ENCODE measurements at regions not wholly inside any gene's neighbourhood (a gene's known extent, or its start where the extent isn't known, plus 50 kb on each side); places are given as distances from the start of the nearest gene placed in this dataset.

DNA sequence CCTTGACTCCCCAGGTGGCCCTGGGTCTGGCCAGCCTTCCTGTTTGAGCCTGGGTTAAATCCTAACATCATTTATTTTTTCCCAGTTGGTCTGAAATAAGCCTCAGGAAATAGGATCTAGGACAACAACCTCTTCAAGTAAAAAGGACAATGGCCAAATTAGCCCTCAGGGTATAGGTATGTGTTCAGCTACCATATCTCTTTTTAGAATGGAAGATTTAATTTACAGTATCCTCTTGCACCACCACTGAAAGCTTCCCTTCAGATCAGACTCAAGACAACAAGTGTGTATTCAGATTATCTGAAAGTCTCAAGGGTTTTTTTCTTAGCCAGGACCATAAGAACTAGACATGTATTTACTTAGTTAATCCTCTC lies 61.6 kb upstream of the CXCR4 start:
- no peak overlapping the region for H3K27ac ChIP-seq (ENCODE audit: low read depth, low read length, poor library complexity, severe bottlenecking)
- H3K9me3 ChIP-seq (ENCODE audit: low read length): peaks cover 25% of the 10 kb centered on the region; the same call in 1 of the 2 replicates
- TF ChIP-seq, protein P1, sequence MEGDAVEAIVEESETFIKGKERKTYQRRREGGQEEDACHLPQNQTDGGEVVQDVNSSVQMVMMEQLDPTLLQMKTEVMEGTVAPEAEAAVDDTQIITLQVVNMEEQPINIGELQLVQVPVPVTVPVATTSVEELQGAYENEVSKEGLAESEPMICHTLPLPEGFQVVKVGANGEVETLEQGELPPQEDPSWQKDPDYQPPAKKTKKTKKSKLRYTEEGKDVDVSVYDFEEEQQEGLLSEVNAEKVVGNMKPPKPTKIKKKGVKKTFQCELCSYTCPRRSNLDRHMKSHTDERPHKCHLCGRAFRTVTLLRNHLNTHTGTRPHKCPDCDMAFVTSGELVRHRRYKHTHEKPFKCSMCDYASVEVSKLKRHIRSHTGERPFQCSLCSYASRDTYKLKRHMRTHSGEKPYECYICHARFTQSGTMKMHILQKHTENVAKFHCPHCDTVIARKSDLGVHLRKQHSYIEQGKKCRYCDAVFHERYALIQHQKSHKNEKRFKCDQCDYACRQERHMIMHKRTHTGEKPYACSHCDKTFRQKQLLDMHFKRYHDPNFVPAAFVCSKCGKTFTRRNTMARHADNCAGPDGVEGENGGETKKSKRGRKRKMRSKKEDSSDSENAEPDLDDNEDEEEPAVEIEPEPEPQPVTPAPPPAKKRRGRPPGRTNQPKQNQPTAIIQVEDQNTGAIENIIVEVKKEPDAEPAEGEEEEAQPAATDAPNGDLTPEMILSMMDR (conservative IDR thresholded peaks at IDR 0.05; ENCODE audit: low read length): no peak
- no peak for TF ChIP-seq EZH2phosphoT487 (IDR thresholded peaks at IDR 0.05; ENCODE audit: borderline replicate concordance, low read depth, low read length)
- H3K4me2 ChIP-seq (ENCODE audit: low read length): no peak overlapping the region
- no peaks in the 10 kb centered on the region; the same call in 1 of the 2 replicates for H3K36me3 ChIP-seq (ENCODE audit: insufficient read depth, low read length)
- POLR2A ChIA-PET: interaction anchor here (2.0 to 2.4 kb wide), 2 partner anchors 10 to 11 kb away, joined by 9 to 15 read pairs; no protein-coding TSS in a partner anchor
- no peaks in the 10 kb centered on the region for H3K9me2 ChIP-seq (ENCODE audit: insufficient read depth, low read length)
- H3K4me3 ChIP-seq (ENCODE audit: low read depth, low read length, poor library complexity, severe bottlenecking): no peak overlapping the region
- DNase-seq (ENCODE audit: low spot score): no peak
- H2AFZ ChIP-seq (ENCODE audit: low read length): no peak overlapping the region
- H4K20me1 ChIP-seq (ENCODE audit: insufficient read depth, low read length): no peaks in the 10 kb centered on the region
- no TSS peak for BruUV-seq (replicated peaks)
- no peaks in the 10 kb centered on the region for H3K4me1 ChIP-seq (ENCODE audit: insufficient read depth, low read length, poor library complexity, severe bottlenecking)
- no peaks in the 10 kb centered on the region for H3K79me2 ChIP-seq (ENCODE audit: insufficient read depth, low read depth, low read length)
- intact Hi-C loops (cut with micrococcal nuclease; ENCODE audit: unreplicated experiment): no loop called here
- CTCF ChIA-PET (ENCODE audit: unreplicated experiment): no interaction called here

DNA sequence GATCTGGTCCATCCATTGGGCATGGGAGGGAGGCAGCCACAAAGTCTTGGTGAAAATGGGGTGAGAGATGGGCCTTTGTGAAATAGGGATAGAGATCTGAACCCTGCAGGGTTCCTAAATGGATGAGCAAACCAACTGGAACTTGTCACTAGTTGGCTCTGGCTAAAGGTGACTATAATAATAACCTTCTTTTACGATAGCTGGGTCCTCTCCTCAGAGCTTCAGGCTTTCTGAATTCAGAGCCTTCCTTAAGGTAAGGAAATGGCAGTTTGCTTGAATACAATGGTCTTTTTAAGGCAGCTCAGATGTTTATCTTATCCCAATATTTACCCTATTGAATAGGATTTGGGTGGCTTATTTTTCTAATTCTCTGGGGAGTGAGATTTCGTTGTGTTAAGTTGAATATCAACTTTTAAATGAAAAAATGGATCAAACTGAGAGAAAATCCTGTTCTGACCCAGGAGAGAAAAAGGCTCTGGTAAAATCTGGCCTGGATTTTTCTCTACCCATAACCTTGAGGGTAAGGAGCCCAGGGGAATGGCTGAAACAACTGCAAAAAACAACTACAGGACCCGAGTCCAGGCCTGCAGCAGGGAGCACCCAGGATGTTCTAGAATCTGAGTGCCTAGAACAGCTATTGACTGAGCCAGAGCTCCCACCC lies 61.1 kb upstream of the CXCR4 start:
- Histone ChIP-seq H4K20me1 (ENCODE audit: insufficient read depth, low read length) (no peaks in the 10 kb centered on the region), H3K4me1 (ENCODE audit: insufficient read depth, low read length, poor library complexity, severe bottlenecking) (no peaks in the 10 kb centered on the region), H3K4me3 (ENCODE audit: low read depth, low read length, poor library complexity, severe bottlenecking) (no peak overlapping the region), H3K9me3 (ENCODE audit: low read length) (peaks cover 25% of the 10 kb centered on the region; the same call in 1 of the 2 replicates), H3K79me2 (ENCODE audit: insufficient read depth, low read depth, low read length) (no peaks in the 10 kb centered on the region), H3K4me2 (ENCODE audit: low read length) (no peak overlapping the region), H3K9me2 (ENCODE audit: insufficient read depth, low read length) (no peaks in the 10 kb centered on the region), H3K36me3 (ENCODE audit: insufficient read depth, low read length) (no peaks in the 10 kb centered on the region; the same call in 1 of the 2 replicates), H3K27ac (ENCODE audit: low read depth, low read length, poor library complexity, severe bottlenecking) (no peak overlapping the region), H2AFZ (ENCODE audit: low read length) (no peak overlapping the region)
- TF ChIP-seq, protein P1 (conservative IDR thresholded peaks at IDR 0.05; ENCODE audit: low read length): no peak
- no peak for TF ChIP-seq EZH2phosphoT487 (IDR thresholded peaks at IDR 0.05; ENCODE audit: borderline replicate concordance, low read depth, low read length)
- ChIA-PET CTCF (ENCODE audit: unreplicated experiment) (no interaction called here), POLR2A (interaction anchor here (2.0 to 2.4 kb wide), 2 partner anchors 10 to 11 kb away, joined by 9 to 15 read pairs; no protein-coding TSS in a partner anchor)
- intact Hi-C loops (cut with micrococcal nuclease; ENCODE audit: unreplicated experiment): no loop called here
- no TSS peak for BruUV-seq (replicated peaks)
- DNase-seq (ENCODE audit: low spot score): no peak

DNA sequence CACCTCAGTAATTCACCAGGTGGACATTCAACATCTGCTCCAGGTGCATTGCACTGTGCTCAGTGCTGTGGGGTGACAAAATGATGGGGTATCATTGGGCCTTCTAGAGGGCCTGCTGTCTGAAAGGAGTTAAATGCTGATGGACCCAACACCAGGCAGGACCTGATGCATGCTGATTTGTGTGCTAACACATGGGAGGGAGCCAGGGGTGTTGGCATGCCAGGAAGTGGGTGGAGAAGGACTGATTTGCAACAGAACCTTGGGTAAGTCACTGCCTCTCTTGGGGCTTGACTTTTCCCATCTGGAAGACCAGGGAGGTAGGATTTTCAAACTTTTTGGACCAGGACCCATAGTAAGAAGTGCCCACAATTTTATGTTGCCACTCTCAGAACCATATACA lies 57.9 kb upstream of the CXCR4 start:
- H3K79me2 ChIP-seq (ENCODE audit: insufficient read depth, low read depth, low read length): no peaks in the 10 kb centered on the region
- intact Hi-C loops (cut with micrococcal nuclease; ENCODE audit: unreplicated experiment): no loop called here
- H3K4me3 ChIP-seq (ENCODE audit: low read depth, low read length, poor library complexity, severe bottlenecking): no peak overlapping the region
- no peaks in the 10 kb centered on the region for H3K9me2 ChIP-seq (ENCODE audit: insufficient read depth, low read length)
- H3K36me3 ChIP-seq (ENCODE audit: insufficient read depth, low read length): no peaks in the 10 kb centered on the region; the same call in 1 of the 2 replicates
- peaks cover 11% of the 10 kb centered on the region; the same call in 1 of the 2 replicates for H3K9me3 ChIP-seq (ENCODE audit: low read length)
- DNase-seq (ENCODE audit: low spot score): no peak
- no peak for TF ChIP-seq EZH2phosphoT487 (IDR thresholded peaks at IDR 0.05; ENCODE audit: borderline replicate concordance, low read depth, low read length)
- TF ChIP-seq, protein P1 (conservative IDR thresholded peaks at IDR 0.05; ENCODE audit: low read length): no peak
- no peak overlapping the region for H3K27ac ChIP-seq (ENCODE audit: low read depth, low read length, poor library complexity, severe bottlenecking)
- no TSS peak for BruUV-seq (replicated peaks)
- H2AFZ ChIP-seq (ENCODE audit: low read length): no peak overlapping the region
- H3K4me2 ChIP-seq (ENCODE audit: low read length): no peak overlapping the region
- POLR2A ChIA-PET: interaction anchor here (0.6 to 2.2 kb wide), 7 partner anchors 10 to 146 kb away, joined by 3 to 7 read pairs (median 3); no protein-coding TSS in a partner anchor
- H4K20me1 ChIP-seq (ENCODE audit: insufficient read depth, low read length): no peaks in the 10 kb centered on the region
- CTCF ChIA-PET (ENCODE audit: unreplicated experiment): interaction anchor here (0.6 kb wide), 1 partner anchor 126 kb away, joined by 4 read pairs; no protein-coding TSS in a partner anchor
- H3K4me1 ChIP-seq (ENCODE audit: insufficient read depth, low read length, poor library complexity, severe bottlenecking): peaks cover 18% of the 10 kb centered on the region
